Osteoblast (primary cell): ENCODE measurements at regions not wholly inside any gene's neighbourhood (a gene's known extent, or its start where the extent isn't known, plus 50 kb on each side); places are given as distances from the start of the nearest gene placed in this dataset.

ENCODE experiments used
- DNase-seq: peaks from one replicate; pipeline ENCODE4 v3.0.0; 2011; ENCODE audit warnings: low spot score, mixed read lengths; ENCODE audit not compliant: insufficient read length; ENCODE audit errors: missing footprints
- H2AFZ ChIP-seq: 2 replicates; pipeline ENCODE4 v1.6.0; 2011; ENCODE audit warnings: mild to moderate bottlenecking, low read length
- H3K27ac ChIP-seq: 2 replicates; pipeline ENCODE4 v1.5.1; 2011; ENCODE audit warnings: mild to moderate bottlenecking, low read depth, low read length, moderate library complexity
- H3K27me3 ChIP-seq: 2 replicates; pipeline ENCODE4 v1.6.0; 2012; ENCODE audit warnings: mild to moderate bottlenecking, control low read depth, inconsistent platforms, low read length, moderate library complexity; ENCODE audit not compliant: insufficient read depth
- H3K36me3 ChIP-seq: 2 replicates; pipeline ENCODE4 v1.5.1; 2011; ENCODE audit warnings: mild to moderate bottlenecking, low read length, control low read depth, moderate library complexity; ENCODE audit not compliant: insufficient read depth
- H3K4me1 ChIP-seq: 2 replicates; pipeline ENCODE4 v1.5.1; 2011; ENCODE audit warnings: mild to moderate bottlenecking, low read length, control low read depth, moderate library complexity; ENCODE audit not compliant: insufficient read depth
- H3K4me2 ChIP-seq: 2 replicates; pipeline ENCODE4 v1.6.0; 2011; ENCODE audit warnings: mild to moderate bottlenecking, low read length; ENCODE audit not compliant: insufficient read depth
- H3K4me3 ChIP-seq: fragments of 200-600 bp; sonication (generic); 3 replicates; pipeline ENCODE4 v1.5.1; 2012; ENCODE audit warnings: mild to moderate bottlenecking, low read length, inconsistent platforms; ENCODE audit not compliant: insufficient read depth
- H3K79me2 ChIP-seq: 2 replicates; pipeline ENCODE4 v1.6.0; 2012; ENCODE audit warnings: mild to moderate bottlenecking, low read length, control low read depth, inconsistent platforms; ENCODE audit not compliant: insufficient read depth
- H3K9me3 ChIP-seq: 2 replicates; pipeline ENCODE4 v1.5.1; 2011; ENCODE audit warnings: low read depth, low read length, control low read depth
- H4K20me1 ChIP-seq: 2 replicates; pipeline ENCODE4 v1.6.0; 2012; ENCODE audit warnings: mild to moderate bottlenecking, low read length, control low read depth; ENCODE audit not compliant: insufficient read depth
- TF ChIP-seq, protein P1 (sequence below): IDR thresholded peaks from 2 replicates; pipeline ENCODE4 v1.5.1; 2011; ENCODE audit warnings: mild to moderate bottlenecking, low read depth, low read length, moderate library complexity; ENCODE audit errors: extremely low read depth

DNA sequence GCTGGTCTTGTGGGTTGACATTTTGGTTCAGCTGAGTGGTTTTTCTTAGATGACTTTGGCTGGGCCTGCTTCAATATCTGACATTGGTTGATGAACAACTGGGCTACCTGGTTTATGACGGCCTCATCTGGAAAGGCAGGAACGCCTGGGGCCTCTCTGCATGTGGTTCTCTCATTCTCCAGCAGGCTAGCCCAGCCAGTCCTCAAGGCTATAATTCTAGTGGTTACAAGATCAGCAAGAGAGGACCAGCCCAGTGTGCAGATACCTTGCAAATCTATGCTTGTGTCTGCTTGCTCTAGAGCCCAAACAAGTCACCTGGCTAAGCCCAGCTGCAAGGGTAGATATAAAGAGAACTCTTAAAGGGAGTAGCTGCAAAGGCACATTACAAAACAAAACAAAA, 214.2 kb upstream of the PUDP start:
- Histone ChIP-seq H3K79me2 (no peaks in the 10 kb centered on the region), H3K9me3 (no peaks in the 10 kb centered on the region), H3K36me3 (no peaks in the 10 kb centered on the region), H4K20me1 (no peaks in the 10 kb centered on the region), H2AFZ (no peak overlapping the region), H3K4me3 (no peak overlapping the region), H3K27ac (no peak overlapping the region), H3K4me2 (no peak overlapping the region), H3K27me3 (no peaks in the 10 kb centered on the region), H3K4me1 (no peaks in the 10 kb centered on the region)
- TF ChIP-seq, protein P1, sequence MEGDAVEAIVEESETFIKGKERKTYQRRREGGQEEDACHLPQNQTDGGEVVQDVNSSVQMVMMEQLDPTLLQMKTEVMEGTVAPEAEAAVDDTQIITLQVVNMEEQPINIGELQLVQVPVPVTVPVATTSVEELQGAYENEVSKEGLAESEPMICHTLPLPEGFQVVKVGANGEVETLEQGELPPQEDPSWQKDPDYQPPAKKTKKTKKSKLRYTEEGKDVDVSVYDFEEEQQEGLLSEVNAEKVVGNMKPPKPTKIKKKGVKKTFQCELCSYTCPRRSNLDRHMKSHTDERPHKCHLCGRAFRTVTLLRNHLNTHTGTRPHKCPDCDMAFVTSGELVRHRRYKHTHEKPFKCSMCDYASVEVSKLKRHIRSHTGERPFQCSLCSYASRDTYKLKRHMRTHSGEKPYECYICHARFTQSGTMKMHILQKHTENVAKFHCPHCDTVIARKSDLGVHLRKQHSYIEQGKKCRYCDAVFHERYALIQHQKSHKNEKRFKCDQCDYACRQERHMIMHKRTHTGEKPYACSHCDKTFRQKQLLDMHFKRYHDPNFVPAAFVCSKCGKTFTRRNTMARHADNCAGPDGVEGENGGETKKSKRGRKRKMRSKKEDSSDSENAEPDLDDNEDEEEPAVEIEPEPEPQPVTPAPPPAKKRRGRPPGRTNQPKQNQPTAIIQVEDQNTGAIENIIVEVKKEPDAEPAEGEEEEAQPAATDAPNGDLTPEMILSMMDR = no peak
- DNase-seq = peak; percentile 22

DNA sequence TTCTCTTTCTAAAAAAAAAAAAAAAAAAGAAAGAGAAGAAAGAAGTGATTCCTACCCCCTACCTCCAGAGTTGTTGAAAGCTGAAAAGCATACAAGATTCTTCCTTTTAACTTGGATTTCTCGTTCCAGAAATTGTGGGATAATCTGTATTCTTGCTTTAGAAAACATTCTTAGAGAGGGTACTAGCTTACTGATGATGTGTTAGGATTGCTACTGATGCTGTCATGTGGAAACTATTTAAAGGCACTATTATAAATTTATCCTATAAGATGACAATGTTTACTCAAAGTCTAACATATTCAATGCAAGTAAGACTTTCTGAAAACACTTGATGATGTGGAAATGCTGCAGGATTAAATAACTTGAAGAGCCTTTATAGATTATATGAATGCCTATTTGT, 204.0 kb upstream of the PUDP start:
- Histone ChIP-seq H3K4me2 (no peak overlapping the region), H4K20me1 (no peaks in the 10 kb centered on the region), H3K9me3 (no peaks in the 10 kb centered on the region), H3K79me2 (no peaks in the 10 kb centered on the region), H3K27me3 (no peaks in the 10 kb centered on the region), H3K4me3 (no peak overlapping the region), H2AFZ (no peak overlapping the region), H3K36me3 (no peaks in the 10 kb centered on the region), H3K4me1 (no peaks in the 10 kb centered on the region), H3K27ac (no peak overlapping the region)
- TF ChIP-seq, protein P1 = no peak
- no peak for DNase-seq

DNA sequence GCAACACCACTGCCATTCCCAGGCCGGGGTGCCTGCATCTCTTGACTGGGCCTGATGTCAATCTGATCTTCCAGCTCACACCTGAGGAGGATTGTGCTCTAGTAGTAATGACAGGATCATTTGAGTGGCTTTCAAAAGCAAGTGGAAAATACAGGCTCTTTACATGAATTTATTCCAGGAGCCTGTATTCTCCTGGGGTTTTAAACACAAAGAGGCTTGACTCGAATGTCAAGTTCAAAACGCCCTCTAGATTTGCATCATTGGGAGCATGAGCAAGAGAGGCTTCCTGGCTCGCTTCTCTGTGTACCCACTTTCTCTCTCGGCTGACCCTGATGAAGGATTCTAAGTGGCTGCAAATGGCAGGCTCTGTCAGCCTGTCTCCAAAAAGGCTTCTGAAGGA, 199.5 kb upstream of the PUDP start:
- H3K4me2 ChIP-seq = no peak overlapping the region
- H3K27me3 ChIP-seq = no peaks in the 10 kb centered on the region
- no peak overlapping the region for H3K27ac ChIP-seq
- H2AFZ ChIP-seq = no peak overlapping the region
- no peak overlapping the region for H3K4me3 ChIP-seq
- H3K9me3 ChIP-seq = no peaks in the 10 kb centered on the region
- no peak for DNase-seq
- TF ChIP-seq, protein P1 = no peak
- H4K20me1 ChIP-seq = no peaks in the 10 kb centered on the region
- H3K4me1 ChIP-seq = no peaks in the 10 kb centered on the region
- H3K36me3 ChIP-seq = no peaks in the 10 kb centered on the region
- H3K79me2 ChIP-seq = no peaks in the 10 kb centered on the region

- TF ChIP-seq, protein P1 = no peak
- H3K4me3 ChIP-seq = no peak overlapping the region
- H3K36me3 ChIP-seq = no peaks in the 10 kb centered on the region
- DNase-seq = peak; percentile 75
- no peaks in the 10 kb centered on the region for H3K79me2 ChIP-seq
- no peaks in the 10 kb centered on the region for H3K9me3 ChIP-seq
- no peaks in the 10 kb centered on the region for H3K4me1 ChIP-seq
- no peaks in the 10 kb centered on the region for H4K20me1 ChIP-seq
- H3K27ac ChIP-seq = peak overlapping the region; percentile 65
- no peak overlapping the region for H3K4me2 ChIP-seq
- no peaks in the 10 kb centered on the region for H3K27me3 ChIP-seq
- H2AFZ ChIP-seq = no peak overlapping the region
Observed at GRCh38 chrX:7346021-7346420, 198.1 kb upstream of the PUDP start.
